Spleen (tissue), 11 donors: ENCODE measurements at regions not wholly inside any gene's neighbourhood (a gene's known extent, or its start where the extent isn't known, plus 50 kb on each side); places are given as distances from the start of the nearest gene placed in this dataset.

Experiments used
- DNase-seq: peaks from one replicate; pipeline ENCODE4 v3.0.0-alpha.2; 2020
- H3K27ac ChIP-seq, 8 donors: fragments of 200-600 bp; sonication (generic) in 7 of 8; 1 replicate in 4 of 8; 2 replicates in 4 of 8; pipeline versions ENCODE4 v1.5.0 to v1.8.0; 2016 to 2021; ENCODE audit warnings: inconsistent platforms in 4 of 8, mild to moderate bottlenecking in 4 of 8, moderate library complexity in 1 of 8
- H3K27me3 ChIP-seq, 7 donors: fragments of 200-600 bp; sonication (generic) in 6 of 7; replicated peaks in 1 of 7; 1 replicate in 4 of 7; 2 replicates in 3 of 7; pipeline versions ENCODE4 v1.5.0 to v1.8.0; 2016 to 2021; ENCODE audit warnings: inconsistent platforms in 3 of 7, mild to moderate bottlenecking in 1 of 7
- H3K36me3 ChIP-seq, 6 donors: fragments of 200-600 bp; sonication (generic) in 5 of 6; 1 replicate in 4 of 6; 2 replicates in 2 of 6; pipeline versions ENCODE4 v1.5.0 to v1.8.0; 2016 to 2021; ENCODE audit warnings: inconsistent platforms in 2 of 6
- H3K4me1 ChIP-seq, 6 donors: fragments of 200-600 bp; sonication (generic) in 5 of 6; 1 replicate in 3 of 6; 2 replicates in 3 of 6; pipeline versions ENCODE4 v1.5.0 to v1.8.0; 2016 to 2021; ENCODE audit warnings: inconsistent platforms in 3 of 6
- H3K4me3 ChIP-seq, 8 donors: fragments of 200-600 bp; sonication (generic) in 7 of 8; 1 replicate in 4 of 8; 2 replicates in 4 of 8; pipeline versions ENCODE4 v1.5.0 to v1.8.0; 2016 to 2021; ENCODE audit warnings: inconsistent platforms in 4 of 8, mild to moderate bottlenecking in 4 of 8, moderate library complexity in 2 of 8
- H3K9me3 ChIP-seq, 8 donors: fragments of 200-600 bp; sonication (generic) in 7 of 8; 1 replicate in 4 of 8; 2 replicates in 4 of 8; pipeline versions ENCODE4 v1.5.0 to v1.8.0; 2016 to 2021; ENCODE audit warnings: inconsistent platforms in 4 of 8
- CTCF ChIP-seq, 11 experiments: fragments of 200-600 bp in 7 of 11; fragments of 450-650 bp in 4 of 11; sonication (generic) in 4 of 11; IDR thresholded peaks in 8 of 11; conservative IDR thresholded peaks in 3 of 11; 1 replicate in 7 of 11; 2 replicates in 4 of 11; pipeline versions ENCODE4 v1.4.0 to v1.8.0; 2016 to 2021; ENCODE audit warnings: antibody characterized with exemption in 11 of 11, inconsistent platforms in 4 of 11, mild to moderate bottlenecking in 1 of 11
- POLR2A ChIP-seq, 3 donors: fragments of 450-650 bp; IDR thresholded peaks; one replicate each; pipeline ENCODE4 v1.5.1; 2017; ENCODE audit warnings: antibody characterized with exemption in 3 of 3, mild to moderate bottlenecking in 1 of 3
- POLR2AphosphoS5 ChIP-seq, 3 donors: sonication (generic); formaldehyde crosslinking; IDR thresholded peaks; one replicate each; pipeline ENCODE4 v1.5.1; 2017; ENCODE audit warnings: antibody characterized with exemption in 3 of 3
- WGBS, 5 donors: extraction: QIAGEN DNeasy Blood & Tissue Kit in 3 of 5; methylation state at CpG; one replicate each; pipeline versions ENCODE4 v1.1.5 to v1.1.7; 2013 to 2018; 5-methylcytosine and 5-hydroxymethylcytosine counted together
- intact Hi-C: fragments of 100-400 bp; cut with DNase I; formaldehyde crosslinking; loops from one replicate; pipeline ENCODE4 v1.15.0; 2023; ENCODE audit warnings: low total_unique reads
- donor health status: healthy with polysubstance abuse.
- donor health status: DM: no; HTN: no; CAD: no; lungs with moderate emphysema.
- donor health status: DM: no; HTN: no; CAD: no.
- donor health status: Bipolar disorder and iron deficiency.
- donor health status: healthy.
- donor health status: DM: no; HTN: no; CAD: no.
- donor health status: DM: yes; HTN: yes; CAD: no.

- WGBS, 5 donors, result 75 to 93% (median 86%) methylated on average over 1 of the region's 1 CpG
Measured at GRCh38 chr6:164561656-164562055, 747.7 kb downstream of the C6orf118 start.

GRCh38 chr6:164554700-164555476 is 754.5 kb downstream of the C6orf118 start:
- Histone ChIP-seq H3K4me3 (no peak overlapping the region), H3K27ac (no peak overlapping the region), H3K36me3 (no peaks in the 10 kb centered on the region), H3K4me1 (no peaks in the 10 kb centered on the region), H3K9me3 (peaks cover 0 to 19% (median 0%) of the 10 kb centered on the region in 8 donors), H3K27me3 (no peaks in the 10 kb centered on the region)
- no peak for TF ChIP-seq CTCF (IDR thresholded peaks at IDR 0.05 in 8 of 11, conservative IDR thresholded peaks at IDR 0.05 in 3 of 11)
- no peak for TF ChIP-seq POLR2A (IDR thresholded peaks at IDR 0.05)
- TF ChIP-seq POLR2AphosphoS5 (IDR thresholded peaks at IDR 0.05), result no peak
- intact Hi-C loops, result no loop called here
- DNase-seq, result no peak
- 65 to 82% (median 73%) methylated on average over 10 of the region's 10 CpGs for WGBS, 5 donors

More at GRCh38 chr6:164561656-164562055, 747.7 kb downstream of the C6orf118 start:
- Histone ChIP-seq H3K4me1 (no peaks in the 10 kb centered on the region), H3K27me3 (no peaks in the 10 kb centered on the region), H3K4me3 (no peak overlapping the region), H3K27ac (no peak overlapping the region), H3K9me3 (peaks cover 3 to 43% (median 25%) of the 10 kb centered on the region in 8 donors), H3K36me3 (no peaks in the 10 kb centered on the region)
- no peak for DNase-seq
- TF ChIP-seq POLR2AphosphoS5 (IDR thresholded peaks at IDR 0.05), result no peak
- no peak for TF ChIP-seq POLR2A (IDR thresholded peaks at IDR 0.05)
- no peak for TF ChIP-seq CTCF (IDR thresholded peaks at IDR 0.05 in 8 of 11, conservative IDR thresholded peaks at IDR 0.05 in 3 of 11)
- intact Hi-C loops, result no loop called here

- peaks cover 0 to 23% (median 2%) of the 10 kb centered on the region in 8 donors for H3K9me3 ChIP-seq
- intact Hi-C loops, result no loop called here
- no peaks in the 10 kb centered on the region for H3K27me3 ChIP-seq
- no peak for TF ChIP-seq CTCF (IDR thresholded peaks at IDR 0.05 in 8 of 11, conservative IDR thresholded peaks at IDR 0.05 in 3 of 11)
- no peak for TF ChIP-seq POLR2A (IDR thresholded peaks at IDR 0.05)
- no peak for TF ChIP-seq POLR2AphosphoS5 (IDR thresholded peaks at IDR 0.05)
- H3K4me3 ChIP-seq, result no peak overlapping the region
- 66 to 87% (median 72%) methylated on average over 3 of the region's 3 CpGs for WGBS, 5 donors
- no peak for DNase-seq
- H3K27ac ChIP-seq, result no peak overlapping the region
- no peaks in the 10 kb centered on the region for H3K36me3 ChIP-seq
- H3K4me1 ChIP-seq, result no peaks in the 10 kb centered on the region
Measured at GRCh38 chr6:164554226-164554625, 755.2 kb downstream of the C6orf118 start.

- H3K4me1 ChIP-seq, result no peaks in the 10 kb centered on the region
- DNase-seq, result no peak
- H3K36me3 ChIP-seq, result no peaks in the 10 kb centered on the region
- H3K27me3 ChIP-seq, result no peaks in the 10 kb centered on the region
- H3K27ac ChIP-seq, result no peak overlapping the region
- intact Hi-C loops, result no loop called here
- 70 to 86% (median 78%) methylated on average over 4 of the region's 4 CpGs for WGBS, 5 donors
- peaks cover 0 to 30% (median 2%) of the 10 kb centered on the region in 8 donors for H3K9me3 ChIP-seq
- TF ChIP-seq POLR2AphosphoS5 (IDR thresholded peaks at IDR 0.05), result no peak
- TF ChIP-seq CTCF (IDR thresholded peaks at IDR 0.05 in 8 of 11, conservative IDR thresholded peaks at IDR 0.05 in 3 of 11), result no peak
- no peak overlapping the region for H3K4me3 ChIP-seq
Measured at GRCh38 chr6:164551706-164552105, 757.7 kb downstream of the C6orf118 start.
